Liver (tissue), 3 donors: ENCODE measurements at regions not wholly inside any gene's neighbourhood (a gene's known extent, or its start where the extent isn't known, plus 50 kb on each side); places are given as distances from the start of the nearest gene placed in this dataset.

ENCODE experiments used
- CTCF ChIP-seq: fragments of 150-350 bp; IDR thresholded peaks from 2 replicates; pipeline ENCODE4 v1.5.1; 2017; ENCODE audit warnings: improper control_type of control experiment, low read depth, low read length; ENCODE audit not compliant: missing input control
- GABPA ChIP-seq, 2 donors: IDR thresholded peaks in 1 of 2; conservative IDR thresholded peaks in 1 of 2; 2 replicates each; pipeline ENCODE4 v1.6.1; 2016; ENCODE audit warnings: antibody characterized with exemption in 2 of 2, mild to moderate bottlenecking in 1 of 2, moderate library complexity in 1 of 2
- NR2F2 ChIP-seq: IDR thresholded peaks from 2 replicates; pipeline ENCODE4 v1.6.1; 2016; ENCODE audit warnings: antibody characterized with exemption
- REST ChIP-seq: IDR thresholded peaks from 2 replicates; pipeline ENCODE4 v1.6.1; 2016; ENCODE audit warnings: antibody characterized with exemption, mild to moderate bottlenecking
- donor health status: healthy.
- donor health status: healthy.

GRCh38 chr6:159522877-159523547 is 170.0 kb downstream of the SOD2 start:
- TF ChIP-seq CTCF (no peak), GABPA (IDR thresholded peaks at IDR 0.05 in 1 of 2, conservative IDR thresholded peaks at IDR 0.05 in 1 of 2) (no peak), REST (no peak), NR2F2 (no peak)
